Peyer's patch (tissue), 4 donors: ENCODE measurements at regions not wholly inside any gene's neighbourhood (a gene's known extent, or its start where the extent isn't known, plus 50 kb on each side); places are given as distances from the start of the nearest gene placed in this dataset.

Experiments
- DNase-seq, 3 donors: peaks; one replicate each; pipeline ENCODE4 v3.0.0-alpha.2; 2017 to 2019
- H3K27ac ChIP-seq, 4 donors: fragments of 200-600 bp; sonication (generic); one replicate each; pipeline ENCODE4 v1.5.1; 2016 to 2019
- H3K27me3 ChIP-seq, 2 donors: fragments of 200-600 bp; sonication (generic); one replicate each; pipeline ENCODE4 v1.5.1; 2019
- H3K36me3 ChIP-seq, 3 donors: fragments of 200-600 bp; sonication (generic); one replicate each; pipeline ENCODE4 v1.5.1; 2016 to 2019
- H3K4me1 ChIP-seq, 4 donors: fragments of 200-600 bp; sonication (generic); one replicate each; pipeline ENCODE4 v1.5.1; 2016 to 2019
- H3K4me3 ChIP-seq, 4 donors: fragments of 200-600 bp; sonication (generic); 1 replicate in 3 of 4; 2 replicates in 1 of 4; pipeline ENCODE4 v1.5.1; 2016 to 2019; ENCODE audit warnings: mild to moderate bottlenecking in 1 of 4
- H3K9me3 ChIP-seq, 4 donors: fragments of 200-600 bp; sonication (generic); one replicate each; pipeline ENCODE4 v1.5.1; 2016 to 2019; ENCODE audit warnings: mild to moderate bottlenecking in 1 of 4
- POLR2A ChIP-seq, 2 donors: fragments of 450-650 bp; IDR thresholded peaks; one replicate each; pipeline ENCODE4 v1.5.1; 2017; ENCODE audit warnings: antibody characterized with exemption in 2 of 2, mild to moderate bottlenecking in 2 of 2, moderate library complexity in 2 of 2
- TF ChIP-seq, protein P1 (sequence below), 6 experiments: fragments of 450-650 bp in 4 of 6; fragments of 200-600 bp in 2 of 6; sonication (generic) in 1 of 6; IDR thresholded peaks; one replicate each; pipeline ENCODE4 v1.5.1; 2017 to 2019; ENCODE audit warnings: antibody characterized with exemption in 6 of 6, mild to moderate bottlenecking in 3 of 6, moderate library complexity in 1 of 6

DNA sequence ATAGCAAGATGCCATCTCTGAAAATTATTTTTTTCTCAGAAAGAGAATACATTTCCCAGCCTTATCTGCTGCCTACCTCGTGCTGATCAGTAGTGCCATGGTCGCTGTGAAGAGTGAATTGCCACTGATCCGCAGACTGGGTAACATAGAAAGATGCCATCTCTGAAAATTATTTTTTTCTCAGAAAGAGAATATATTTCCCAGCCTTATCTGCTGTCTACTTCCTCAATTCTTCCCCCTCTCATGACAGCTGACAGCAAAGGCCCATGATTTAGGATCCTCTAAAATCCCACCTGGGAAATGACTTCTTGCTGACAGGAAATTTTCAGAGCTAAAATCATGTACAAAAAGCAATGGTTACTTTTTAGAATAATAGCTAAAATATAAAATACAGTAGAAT, 92.5 kb upstream of the AHR start:
- no peaks in the 10 kb centered on the region for H3K9me3 ChIP-seq
- no peaks in the 10 kb centered on the region for H3K36me3 ChIP-seq
- H3K27ac ChIP-seq: no peak overlapping the region
- DNase-seq: no peak
- no peak for TF ChIP-seq POLR2A (IDR thresholded peaks at IDR 0.05)
- TF ChIP-seq, protein P1, sequence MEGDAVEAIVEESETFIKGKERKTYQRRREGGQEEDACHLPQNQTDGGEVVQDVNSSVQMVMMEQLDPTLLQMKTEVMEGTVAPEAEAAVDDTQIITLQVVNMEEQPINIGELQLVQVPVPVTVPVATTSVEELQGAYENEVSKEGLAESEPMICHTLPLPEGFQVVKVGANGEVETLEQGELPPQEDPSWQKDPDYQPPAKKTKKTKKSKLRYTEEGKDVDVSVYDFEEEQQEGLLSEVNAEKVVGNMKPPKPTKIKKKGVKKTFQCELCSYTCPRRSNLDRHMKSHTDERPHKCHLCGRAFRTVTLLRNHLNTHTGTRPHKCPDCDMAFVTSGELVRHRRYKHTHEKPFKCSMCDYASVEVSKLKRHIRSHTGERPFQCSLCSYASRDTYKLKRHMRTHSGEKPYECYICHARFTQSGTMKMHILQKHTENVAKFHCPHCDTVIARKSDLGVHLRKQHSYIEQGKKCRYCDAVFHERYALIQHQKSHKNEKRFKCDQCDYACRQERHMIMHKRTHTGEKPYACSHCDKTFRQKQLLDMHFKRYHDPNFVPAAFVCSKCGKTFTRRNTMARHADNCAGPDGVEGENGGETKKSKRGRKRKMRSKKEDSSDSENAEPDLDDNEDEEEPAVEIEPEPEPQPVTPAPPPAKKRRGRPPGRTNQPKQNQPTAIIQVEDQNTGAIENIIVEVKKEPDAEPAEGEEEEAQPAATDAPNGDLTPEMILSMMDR (IDR thresholded peaks at IDR 0.05): no peak
- no peaks in the 10 kb centered on the region for H3K4me1 ChIP-seq
- no peaks in the 10 kb centered on the region for H3K27me3 ChIP-seq
- no peak overlapping the region for H3K4me3 ChIP-seq

DNA sequence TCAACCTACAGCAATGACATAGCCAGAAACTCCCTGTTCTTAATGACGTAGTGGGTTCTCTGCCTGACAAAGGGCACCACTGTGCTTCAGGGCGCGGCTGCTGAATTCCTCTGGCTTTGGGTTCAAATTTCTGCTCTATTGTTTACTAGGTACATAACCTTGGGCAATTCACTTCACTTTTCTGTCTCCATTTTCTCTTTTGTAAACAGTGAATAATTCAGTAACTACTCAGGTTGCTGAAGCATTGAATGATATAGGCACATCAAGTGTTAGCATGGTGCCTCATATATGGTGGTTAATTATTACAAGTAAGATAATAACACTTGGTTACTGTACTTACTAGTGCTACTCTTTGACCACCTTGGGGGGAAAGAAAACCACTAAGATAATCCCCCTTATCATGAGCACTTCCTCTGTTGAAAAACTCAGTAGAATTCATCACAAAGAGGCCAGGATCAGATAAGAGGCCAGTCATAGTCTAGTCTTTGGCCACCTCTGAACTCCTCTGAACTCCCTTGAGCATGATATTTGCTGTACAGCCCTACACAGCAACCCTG, 92.0 kb upstream of the AHR start:
- no peaks in the 10 kb centered on the region for H3K4me1 ChIP-seq
- no peaks in the 10 kb centered on the region for H3K27me3 ChIP-seq
- no peak overlapping the region for H3K27ac ChIP-seq
- H3K36me3 ChIP-seq: no peaks in the 10 kb centered on the region
- H3K9me3 ChIP-seq: no peaks in the 10 kb centered on the region
- no peak overlapping the region for H3K4me3 ChIP-seq
- TF ChIP-seq, protein P1 (IDR thresholded peaks at IDR 0.05): no peak
- TF ChIP-seq POLR2A (IDR thresholded peaks at IDR 0.05): no peak
- no peak for DNase-seq

DNA sequence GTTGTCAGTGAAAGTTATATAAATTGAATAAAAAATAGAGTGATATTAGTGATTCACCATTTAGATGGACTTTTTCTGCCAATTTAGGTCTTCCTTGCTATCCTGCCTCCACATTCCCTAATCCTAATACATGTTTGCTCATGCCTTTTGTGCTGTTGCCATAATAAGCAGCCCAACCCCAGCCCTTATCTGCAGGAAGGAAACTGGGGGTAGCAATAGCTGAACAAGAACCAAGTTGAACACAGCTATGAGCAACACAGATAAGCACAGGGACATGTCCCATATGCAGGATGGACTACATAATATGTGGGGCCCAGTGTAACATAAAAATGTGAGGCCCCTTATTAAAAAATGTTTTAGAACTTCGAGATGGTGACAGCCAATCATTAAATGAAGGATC, 91.2 kb upstream of the AHR start:
- no peak for DNase-seq

DNA sequence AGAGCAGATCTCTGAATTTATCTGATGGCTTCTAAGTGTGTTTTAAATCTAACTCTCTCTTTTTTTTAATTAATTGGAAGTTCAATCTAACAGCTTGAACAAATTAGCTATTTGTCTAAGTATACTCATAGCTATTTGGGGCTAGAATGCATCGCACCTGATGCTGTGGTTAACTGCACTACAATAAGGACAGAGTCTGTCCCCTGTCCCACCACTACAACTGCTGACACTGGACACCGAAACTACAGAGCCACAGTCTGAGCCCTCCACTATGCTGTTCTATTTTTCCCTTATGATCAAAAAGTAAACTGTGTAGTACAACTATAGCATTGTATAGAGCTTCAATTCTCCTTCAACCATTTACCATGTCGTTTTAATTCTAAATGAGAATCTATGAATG, 89.4 kb upstream of the AHR start:
- Histone ChIP-seq H3K27ac (no peak overlapping the region), H3K27me3 (no peaks in the 10 kb centered on the region), H3K36me3 (no peaks in the 10 kb centered on the region), H3K4me1 (no peaks in the 10 kb centered on the region), H3K4me3 (no peak overlapping the region), H3K9me3 (no peaks in the 10 kb centered on the region)
- DNase-seq: no peak
- no peak for TF ChIP-seq POLR2A (IDR thresholded peaks at IDR 0.05)

More for the DNA sequence above, 91.2 kb upstream of the AHR start:
- H3K9me3 ChIP-seq: no peaks in the 10 kb centered on the region
- no peak overlapping the region for H3K4me3 ChIP-seq
- H3K27ac ChIP-seq: no peak overlapping the region
- no peaks in the 10 kb centered on the region for H3K36me3 ChIP-seq
- H3K4me1 ChIP-seq: no peaks in the 10 kb centered on the region
- TF ChIP-seq, protein P1 (IDR thresholded peaks at IDR 0.05): no peak
- no peak for TF ChIP-seq POLR2A (IDR thresholded peaks at IDR 0.05)
- no peaks in the 10 kb centered on the region for H3K27me3 ChIP-seq

DNA sequence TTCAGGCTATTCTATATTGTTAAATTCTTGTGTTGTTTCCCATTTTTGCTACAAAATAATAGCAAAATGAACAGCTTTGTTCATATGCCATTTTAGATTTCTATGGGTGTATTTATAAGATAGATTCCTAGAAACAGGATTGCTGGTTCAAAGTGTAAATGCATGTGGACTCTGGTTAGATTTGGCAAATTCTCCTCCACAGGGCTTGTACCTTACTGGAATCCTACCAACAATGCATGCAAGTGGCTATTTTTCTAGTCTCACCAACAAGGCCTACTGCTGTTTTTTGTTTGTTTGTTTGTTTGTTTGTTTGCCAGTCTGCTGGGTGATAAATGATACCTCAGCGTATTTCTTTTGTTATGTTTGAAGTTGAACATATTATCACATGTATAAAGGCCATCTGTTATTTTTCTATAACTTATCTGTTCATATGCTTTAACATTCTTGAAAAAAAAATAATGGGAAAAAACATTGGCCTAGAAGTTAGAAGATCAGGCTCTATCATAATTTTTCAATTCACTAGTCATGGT, 87.1 kb upstream of the AHR start:
- Histone ChIP-seq H3K27ac (no peak overlapping the region), H3K9me3 (no peaks in the 10 kb centered on the region), H3K27me3 (no peaks in the 10 kb centered on the region), H3K4me3 (no peak overlapping the region), H3K36me3 (no peaks in the 10 kb centered on the region), H3K4me1 (no peaks in the 10 kb centered on the region)
- TF ChIP-seq, protein P1 (IDR thresholded peaks at IDR 0.05): no peak
- no peak for TF ChIP-seq POLR2A (IDR thresholded peaks at IDR 0.05)
- no peak for DNase-seq

DNA sequence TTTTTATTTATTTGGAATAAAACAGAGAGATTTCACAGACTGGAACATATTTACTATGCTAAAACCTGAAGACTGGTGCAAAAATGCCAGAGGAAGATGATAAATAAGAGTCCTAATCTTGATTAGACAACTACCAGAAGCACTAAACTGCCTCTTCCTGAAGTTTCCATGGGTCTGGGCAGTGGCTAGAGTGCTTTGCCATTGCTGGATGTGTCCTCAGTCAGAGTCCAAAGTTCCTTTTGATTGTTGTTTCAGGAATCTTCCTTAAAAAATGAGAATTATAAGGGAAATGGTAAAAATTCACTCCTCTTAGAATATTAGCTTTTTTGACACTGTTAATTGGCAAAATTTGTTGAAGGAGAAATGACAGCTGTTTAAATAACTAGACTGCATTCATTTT, 86.3 kb upstream of the AHR start:
- H3K4me3 ChIP-seq: no peak overlapping the region
- H3K27ac ChIP-seq: no peak overlapping the region
- H3K27me3 ChIP-seq: no peaks in the 10 kb centered on the region
- TF ChIP-seq POLR2A (IDR thresholded peaks at IDR 0.05): no peak
- H3K36me3 ChIP-seq: no peaks in the 10 kb centered on the region
- no peaks in the 10 kb centered on the region for H3K9me3 ChIP-seq
- no peak for DNase-seq
- no peaks in the 10 kb centered on the region for H3K4me1 ChIP-seq
